Muscle layer of duodenum (tissue), 2 donors: ENCODE measurements at regions not wholly inside any gene's neighbourhood (a gene's known extent, or its start where the extent isn't known, plus 50 kb on each side); places are given as distances from the start of the nearest gene placed in this dataset.

Source experiments
- H3K27ac ChIP-seq: one replicate; pipeline ENCODE4 v1.7.0; 2013; ENCODE audit warnings: mild to moderate bottlenecking, low read length
- H3K27me3 ChIP-seq: one replicate; pipeline ENCODE4 v1.7.0; 2013; ENCODE audit warnings: low read depth, mild to moderate bottlenecking, control low read depth, low read length
- H3K36me3 ChIP-seq, 2 donors: one replicate each; pipeline ENCODE4 v1.7.0; 2013; ENCODE audit warnings: low read length in 2 of 2, control low read depth in 1 of 2, mild to moderate bottlenecking in 1 of 2; ENCODE audit not compliant: insufficient read depth in 2 of 2, control insufficient read depth in 1 of 2
- H3K4me1 ChIP-seq, 2 donors: one replicate each; pipeline ENCODE4 v1.7.0; 2013; ENCODE audit warnings: low read length in 2 of 2, mild to moderate bottlenecking in 2 of 2, control low read depth in 1 of 2, moderate library complexity in 1 of 2; ENCODE audit not compliant: insufficient read depth in 2 of 2, control insufficient read depth in 1 of 2
- H3K4me3 ChIP-seq, 2 donors: one replicate each; pipeline ENCODE4 v1.7.0; 2013; ENCODE audit warnings: low read length in 2 of 2, low read depth in 1 of 2, mild to moderate bottlenecking in 1 of 2
- H3K9me3 ChIP-seq, 2 donors: one replicate each; pipeline ENCODE4 v1.7.0; 2013; ENCODE audit warnings: low read length in 2 of 2, control low read depth in 1 of 2, mild to moderate bottlenecking in 1 of 2; ENCODE audit not compliant: control insufficient read depth in 1 of 2
- donor health status: healthy.

DNA sequence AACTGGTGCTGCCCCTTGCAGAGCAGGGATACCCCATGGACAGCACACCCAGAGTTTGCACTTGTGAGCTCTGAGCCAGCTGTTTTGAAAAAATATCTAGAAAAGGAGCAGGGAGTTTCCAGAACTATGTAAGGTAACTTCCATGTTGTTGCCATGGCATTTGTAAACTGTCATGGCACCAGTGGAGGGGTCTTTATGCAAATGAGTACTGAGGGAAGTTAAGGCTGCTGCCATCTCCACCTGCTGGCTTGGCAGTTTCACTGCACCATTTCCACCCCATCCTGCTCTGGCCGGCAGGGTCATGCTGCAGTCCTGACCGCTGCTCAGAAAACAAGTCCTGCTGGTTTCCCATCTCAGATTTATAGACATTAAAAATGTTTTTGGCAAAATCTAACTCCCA, 52.3 kb upstream of the SNTG2 start:
- no peak overlapping the region for H3K27ac ChIP-seq
- no peak overlapping the region for H3K4me3 ChIP-seq
- H3K9me3 ChIP-seq: peaks cover 0 to 19% of the 10 kb centered on the region in 2 donors
- H3K36me3 ChIP-seq: no peaks in the 10 kb centered on the region
- no peaks in the 10 kb centered on the region for H3K4me1 ChIP-seq
- no peaks in the 10 kb centered on the region for H3K27me3 ChIP-seq

DNA sequence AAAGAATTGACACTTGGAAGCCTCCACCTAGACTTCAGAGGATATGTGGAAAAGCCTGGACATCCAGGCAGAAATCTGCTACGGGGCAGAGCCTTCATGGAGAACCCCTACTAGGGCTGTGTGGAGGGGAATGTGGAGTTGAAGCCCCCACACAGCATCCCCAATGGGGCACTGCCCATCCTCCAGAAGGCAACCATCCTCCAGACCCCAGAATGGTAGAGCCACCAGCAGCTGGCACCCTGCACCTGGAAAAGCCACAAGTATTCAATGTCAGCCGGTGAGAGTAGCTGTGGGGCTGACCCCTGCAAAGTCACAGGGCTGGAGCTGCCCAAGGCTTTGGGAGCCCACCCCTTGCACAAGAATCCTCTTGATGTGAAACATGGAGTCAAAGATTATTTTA, 53.6 kb upstream of the SNTG2 start:
- Histone ChIP-seq H3K27me3 (no peaks in the 10 kb centered on the region), H3K27ac (no peak overlapping the region), H3K4me3 (no peak overlapping the region), H3K4me1 (no peaks in the 10 kb centered on the region), H3K36me3 (no peaks in the 10 kb centered on the region), H3K9me3 (peaks cover 0 to 19% of the 10 kb centered on the region in 2 donors)

DNA sequence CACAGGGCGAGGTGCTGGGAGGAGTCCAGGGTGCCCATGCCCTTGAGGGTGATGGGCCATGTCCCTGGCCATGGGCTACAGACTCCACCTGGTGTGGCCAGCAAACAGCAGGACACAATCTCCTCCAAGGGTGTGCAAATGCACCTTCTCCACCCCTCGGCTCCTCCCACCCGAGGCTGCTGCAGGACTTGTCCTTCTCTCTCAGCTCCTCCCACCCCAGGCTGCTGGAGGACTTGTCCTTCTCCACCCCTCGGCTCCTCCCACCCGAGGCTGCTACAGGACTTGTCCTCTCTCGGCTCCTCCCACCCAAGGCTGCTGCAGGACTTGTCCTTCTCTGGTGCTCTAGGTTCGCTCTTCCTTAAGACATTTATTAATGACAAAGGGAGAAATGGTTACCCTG, 57.3 kb upstream of the SNTG2 start:
- no peak overlapping the region for H3K27ac ChIP-seq
- H3K4me3 ChIP-seq: no peak overlapping the region
- H3K27me3 ChIP-seq: no peaks in the 10 kb centered on the region
- H3K36me3 ChIP-seq: no peaks in the 10 kb centered on the region
- peaks cover 0 to 19% of the 10 kb centered on the region in 2 donors for H3K9me3 ChIP-seq
- H3K4me1 ChIP-seq: no peaks in the 10 kb centered on the region

DNA sequence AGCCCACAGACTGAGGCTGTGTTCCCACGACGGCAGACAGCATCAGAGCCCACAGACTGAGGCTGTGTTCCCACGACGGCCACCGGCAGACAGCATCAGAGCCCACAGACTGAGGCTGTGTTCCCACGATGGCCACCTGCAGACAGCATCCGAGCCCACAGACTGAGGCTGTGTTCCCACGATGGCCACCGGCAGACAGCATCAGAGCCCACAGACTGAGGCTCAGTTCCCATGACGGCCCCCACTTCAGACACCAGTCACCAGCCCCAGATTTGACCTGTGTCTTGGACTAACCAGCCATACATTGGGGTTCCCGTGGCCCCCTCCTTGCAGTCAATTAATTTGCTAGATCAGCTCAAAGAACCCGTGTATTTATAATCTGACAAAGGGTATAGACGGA, 57.8 kb upstream of the SNTG2 start:
- Histone ChIP-seq H3K27me3 (no peaks in the 10 kb centered on the region), H3K4me1 (no peaks in the 10 kb centered on the region), H3K9me3 (peaks cover 0 to 19% of the 10 kb centered on the region in 2 donors), H3K27ac (no peak overlapping the region), H3K4me3 (no peak overlapping the region), H3K36me3 (no peaks in the 10 kb centered on the region)

DNA sequence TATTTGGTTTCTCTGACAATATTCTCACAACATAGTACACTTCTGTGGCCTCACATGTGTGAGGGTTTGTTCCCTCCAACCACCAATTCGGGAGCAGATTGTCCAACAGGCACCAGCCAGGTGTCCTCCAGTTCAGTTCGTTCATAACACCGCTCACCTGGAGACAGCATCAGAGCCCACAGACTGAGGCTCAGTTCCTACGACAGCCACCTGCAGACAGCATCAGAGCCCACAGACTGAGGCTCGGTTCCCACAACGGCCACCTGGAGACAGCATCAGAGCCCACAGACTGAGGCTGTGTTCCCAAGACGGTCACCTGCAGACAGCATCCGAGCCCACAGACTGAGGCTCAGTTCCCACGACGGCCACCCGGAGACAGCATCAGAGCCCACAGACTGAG, 58.2 kb upstream of the SNTG2 start:
- Histone ChIP-seq H3K36me3 (no peaks in the 10 kb centered on the region), H3K4me1 (no peaks in the 10 kb centered on the region), H3K27me3 (no peaks in the 10 kb centered on the region), H3K27ac (no peak overlapping the region), H3K9me3 (peaks cover 0 to 19% of the 10 kb centered on the region in 2 donors), H3K4me3 (no peak overlapping the region)

DNA sequence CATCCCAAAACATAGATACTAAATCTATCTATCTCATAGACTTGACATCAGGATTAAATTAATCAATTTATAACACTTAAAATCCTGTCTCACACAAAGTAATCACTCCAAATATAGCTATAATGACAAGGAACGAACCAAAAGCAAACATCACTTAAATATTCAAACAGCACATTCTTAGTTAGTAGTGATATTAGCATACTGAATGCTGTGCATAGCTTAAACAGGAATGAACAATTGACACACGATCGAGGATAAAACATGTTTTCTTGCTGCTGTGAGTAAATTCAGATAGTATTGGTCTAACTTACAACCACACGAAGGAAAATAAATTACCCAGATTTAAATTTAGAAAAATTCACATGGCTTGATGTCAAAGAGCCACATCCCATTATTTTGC, 58.9 kb upstream of the SNTG2 start:
- H3K4me1 ChIP-seq: no peaks in the 10 kb centered on the region
- H3K9me3 ChIP-seq: peaks cover 0 to 14% of the 10 kb centered on the region in 2 donors
- no peak overlapping the region for H3K27ac ChIP-seq
- H3K36me3 ChIP-seq: no peaks in the 10 kb centered on the region
- no peaks in the 10 kb centered on the region for H3K27me3 ChIP-seq
- no peak overlapping the region for H3K4me3 ChIP-seq

DNA sequence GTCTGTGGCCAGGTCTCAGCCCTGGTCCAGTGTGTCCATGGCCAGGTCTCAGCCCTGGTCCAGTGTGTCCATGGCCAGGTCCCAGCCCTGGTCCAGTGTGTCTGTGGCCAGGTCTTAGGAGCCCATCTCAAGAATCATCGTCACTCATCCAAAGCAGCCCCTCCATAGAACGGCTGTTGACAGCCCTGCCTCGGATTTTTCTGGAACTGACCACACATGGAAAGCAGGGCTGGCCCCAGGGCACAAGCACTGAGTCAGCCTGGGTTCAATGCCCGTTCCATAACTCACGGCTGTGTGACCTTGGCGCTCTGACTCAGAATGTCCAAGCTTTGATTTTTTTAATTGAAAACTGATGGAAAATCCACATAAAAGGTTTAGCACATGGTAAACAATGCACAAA, 59.9 kb upstream of the SNTG2 start:
- Histone ChIP-seq H3K9me3 (peaks cover 0 to 4% of the 10 kb centered on the region in 2 donors), H3K27ac (no peak overlapping the region), H3K4me1 (no peaks in the 10 kb centered on the region), H3K27me3 (no peaks in the 10 kb centered on the region), H3K36me3 (no peaks in the 10 kb centered on the region), H3K4me3 (no peak overlapping the region)

DNA sequence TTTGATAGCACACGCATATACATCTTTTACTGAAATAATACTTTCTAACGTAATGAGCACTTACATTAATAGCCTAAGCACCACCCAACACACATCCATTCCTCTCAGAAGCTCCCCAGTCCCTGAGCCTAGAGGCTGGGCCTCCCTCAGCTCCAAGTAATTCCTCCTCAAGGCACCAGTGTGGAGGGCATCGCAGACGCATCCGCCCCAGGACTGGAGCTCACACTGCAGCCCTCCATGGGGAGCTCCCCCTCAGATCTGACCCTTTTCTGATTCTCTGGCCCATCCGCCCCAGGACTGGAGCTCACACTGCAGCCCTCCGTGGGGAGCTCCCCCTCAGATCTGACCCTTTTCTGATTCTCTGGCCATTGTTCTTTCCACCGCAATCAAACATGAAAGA, 60.4 kb upstream of the SNTG2 start:
- Histone ChIP-seq H3K4me3 (no peak overlapping the region), H3K27me3 (no peaks in the 10 kb centered on the region), H3K4me1 (no peaks in the 10 kb centered on the region), H3K36me3 (no peaks in the 10 kb centered on the region), H3K9me3 (no peaks in the 10 kb centered on the region), H3K27ac (no peak overlapping the region)

DNA sequence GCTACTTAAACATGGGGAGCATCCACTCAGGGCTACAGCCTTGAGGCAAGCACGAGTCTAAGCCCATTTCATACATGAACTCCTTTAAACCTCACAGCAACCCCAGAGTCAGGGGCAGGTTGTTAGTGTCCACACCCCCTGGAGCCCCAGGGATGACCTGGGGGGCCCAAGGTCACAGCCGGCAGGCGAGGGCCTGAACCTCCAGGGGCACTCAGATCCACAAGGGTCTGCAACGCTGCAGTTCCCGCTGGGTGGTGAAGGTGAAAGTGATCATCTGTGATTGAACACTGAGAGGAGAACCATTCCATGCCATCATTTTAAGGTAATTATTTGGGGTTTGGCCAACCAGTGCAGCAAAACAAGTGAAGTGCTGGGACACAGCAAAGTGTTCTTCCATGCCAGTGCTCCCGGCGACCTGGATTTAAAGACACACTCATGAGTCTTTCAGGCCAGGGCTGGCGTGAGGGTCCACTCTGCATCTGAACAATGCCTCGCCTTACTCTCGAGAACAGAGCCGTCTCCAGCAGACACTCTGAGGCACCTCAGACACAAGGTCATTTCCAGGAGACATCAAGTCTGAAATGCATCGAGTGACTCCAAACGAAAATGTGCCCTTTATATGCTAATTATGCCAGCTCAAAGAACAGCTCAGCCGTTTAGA, 61.6 kb upstream of the SNTG2 start:
- Histone ChIP-seq H3K27me3 (no peaks in the 10 kb centered on the region), H3K4me3 (no peak overlapping the region)

DNA sequence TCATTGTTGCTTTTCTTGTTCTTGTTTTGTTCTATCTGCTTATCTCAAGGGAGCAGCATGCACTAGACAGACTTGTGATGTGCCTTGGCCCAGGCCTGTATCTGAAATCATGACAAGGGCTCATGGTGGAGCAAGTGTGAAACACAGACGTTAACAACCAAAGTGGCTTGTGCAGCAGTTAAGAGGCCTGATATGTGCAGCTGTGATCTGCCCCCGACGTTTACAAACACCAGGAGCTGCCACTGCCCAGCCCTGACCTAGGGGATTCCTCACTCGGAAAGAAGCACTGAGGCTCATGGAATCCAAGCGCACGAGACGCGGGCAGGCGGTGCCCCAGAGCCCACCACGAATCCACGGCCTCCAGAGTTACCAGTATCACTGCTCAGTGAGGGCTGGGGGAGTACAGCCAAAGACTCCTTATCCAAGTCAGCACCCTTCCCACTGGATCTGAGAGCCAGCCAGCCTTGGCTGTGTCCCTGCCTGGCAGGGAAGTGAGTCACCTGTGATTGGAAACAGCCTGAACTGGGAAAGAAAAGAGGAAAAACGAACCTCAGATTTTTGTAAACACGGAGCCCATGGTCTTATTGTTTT, 62.3 kb upstream of the SNTG2 start:
- Histone ChIP-seq H3K9me3 (no peaks in the 10 kb centered on the region), H3K4me3 (no peak overlapping the region), H3K4me1 (no peaks in the 10 kb centered on the region), H3K36me3 (no peaks in the 10 kb centered on the region), H3K27ac (no peak overlapping the region), H3K27me3 (no peaks in the 10 kb centered on the region)

More for the DNA sequence above, 61.6 kb upstream of the SNTG2 start:
- H3K9me3 ChIP-seq: no peaks in the 10 kb centered on the region
- no peaks in the 10 kb centered on the region for H3K36me3 ChIP-seq
- no peaks in the 10 kb centered on the region for H3K4me1 ChIP-seq
- H3K27ac ChIP-seq: no peak overlapping the region

DNA sequence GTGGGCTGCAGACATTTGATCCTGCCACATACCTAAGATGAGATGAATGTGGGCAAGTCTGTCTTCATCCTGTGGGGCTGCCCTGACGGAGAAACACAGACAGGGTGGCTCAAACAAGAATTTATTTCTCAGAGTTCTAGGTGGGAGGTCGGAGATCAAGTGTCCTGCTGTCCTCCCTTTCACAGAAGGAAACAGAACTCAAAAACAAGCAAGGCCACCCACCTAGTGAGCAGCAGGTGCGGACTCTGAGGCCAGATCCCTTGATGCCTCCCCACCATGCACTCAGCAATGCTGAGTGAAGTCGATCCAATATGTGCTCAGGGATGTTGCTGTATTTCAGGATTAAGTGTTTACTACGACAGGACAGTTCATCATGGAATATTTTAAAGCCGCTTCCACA, 63.0 kb upstream of the SNTG2 start:
- H3K4me1 ChIP-seq: no peaks in the 10 kb centered on the region
- H3K4me3 ChIP-seq: no peak overlapping the region
- H3K36me3 ChIP-seq: no peaks in the 10 kb centered on the region
- no peak overlapping the region for H3K27ac ChIP-seq
- no peaks in the 10 kb centered on the region for H3K9me3 ChIP-seq
- no peaks in the 10 kb centered on the region for H3K27me3 ChIP-seq
